DMS153 treated with DMSO at 0.1 percent for 48 hours (cell line): ENCODE measurements at regions not wholly inside any gene's neighbourhood (a gene's known extent, or its start where the extent isn't known, plus 50 kb on each side); places are given as distances from the start of the nearest gene placed in this dataset.
"Not testable (repeated sequence)": the region's sequence is repeated elsewhere in the genome, so short reads cannot be mapped to it uniquely, and the experiment has no call there.

Source experiments
- DNase-seq: peaks from one replicate; lab custom pipeline; 2025; ENCODE audit not compliant: unreplicated experiment; lab: John Stamatoyannopoulos, UW

DNA sequence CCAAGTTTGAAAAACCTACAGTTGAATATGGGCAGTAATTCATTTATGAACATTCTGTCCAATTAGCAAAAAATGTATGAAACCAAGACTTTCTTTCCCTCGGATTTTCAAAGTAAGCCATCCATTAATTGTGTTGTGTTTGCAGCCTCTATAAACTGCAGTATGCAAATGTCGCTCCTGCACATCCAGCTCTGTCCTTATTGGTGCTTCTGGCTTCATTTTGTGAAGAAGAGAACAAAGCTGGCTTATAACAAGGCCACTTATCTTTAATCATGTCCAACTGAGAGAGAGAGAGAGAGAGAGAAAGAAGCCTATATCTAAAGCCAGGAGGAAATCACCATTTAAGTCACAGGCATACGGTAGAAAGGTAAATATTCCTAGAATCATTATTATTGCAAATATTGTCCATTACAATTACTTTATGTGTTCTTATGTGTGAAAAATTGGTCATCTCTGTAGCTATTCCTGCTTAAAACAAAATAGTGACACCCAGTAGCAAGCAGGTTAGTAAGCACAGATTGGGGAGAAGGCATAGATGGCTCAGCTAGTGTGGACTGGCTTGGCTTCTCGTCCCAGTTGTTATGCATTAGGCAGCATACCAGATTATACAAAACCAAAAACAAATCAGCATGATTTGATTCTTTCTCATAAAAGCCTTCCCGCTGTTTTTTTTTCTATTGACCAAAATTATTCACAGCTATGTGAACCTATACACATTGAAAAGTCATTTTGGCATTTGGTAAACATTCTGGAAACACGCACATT is 726.4 kb upstream of the SOX11 start:
- DNase-seq = no peak

DNA sequence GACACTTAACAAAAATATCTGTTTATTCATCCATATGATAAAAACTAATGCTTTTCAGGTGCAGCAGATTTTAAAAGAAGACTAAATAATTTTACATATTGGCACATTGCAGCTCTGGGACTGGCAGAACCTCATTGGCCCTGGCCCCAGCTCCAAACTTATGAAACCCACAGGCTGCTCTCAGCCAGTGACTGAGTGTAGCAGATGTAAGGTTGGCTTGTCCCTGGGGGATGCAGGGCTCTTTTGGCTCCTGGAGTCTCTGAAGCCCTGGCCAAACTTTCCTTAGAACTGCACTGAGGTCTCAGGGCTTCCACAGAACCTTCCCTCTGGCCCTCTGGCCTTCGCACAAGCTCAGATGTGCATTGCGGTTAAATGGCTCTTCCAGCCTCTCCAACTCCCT is 725.0 kb upstream of the SOX11 start:
- DNase-seq = no peak

DNA sequence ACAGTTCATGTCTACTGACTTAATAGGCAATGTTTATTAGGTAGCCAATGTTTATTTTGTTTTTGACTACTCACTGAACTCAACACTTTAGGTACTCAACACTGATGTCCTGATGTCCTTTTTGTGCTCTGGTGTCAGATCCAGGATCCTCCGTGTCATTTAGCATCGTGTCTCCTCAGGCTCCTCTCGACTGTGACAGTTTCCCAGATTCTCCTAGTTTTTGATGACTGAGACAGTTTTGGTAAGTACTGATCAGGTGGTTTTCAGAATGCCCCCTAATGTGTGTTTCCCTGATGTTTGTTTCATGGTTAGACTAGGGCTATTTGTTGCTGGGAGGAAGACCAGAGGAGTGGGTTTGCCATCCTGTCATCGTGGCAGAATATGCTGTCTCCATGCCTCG is 719.7 kb upstream of the SOX11 start:
- no peak for DNase-seq

DNA sequence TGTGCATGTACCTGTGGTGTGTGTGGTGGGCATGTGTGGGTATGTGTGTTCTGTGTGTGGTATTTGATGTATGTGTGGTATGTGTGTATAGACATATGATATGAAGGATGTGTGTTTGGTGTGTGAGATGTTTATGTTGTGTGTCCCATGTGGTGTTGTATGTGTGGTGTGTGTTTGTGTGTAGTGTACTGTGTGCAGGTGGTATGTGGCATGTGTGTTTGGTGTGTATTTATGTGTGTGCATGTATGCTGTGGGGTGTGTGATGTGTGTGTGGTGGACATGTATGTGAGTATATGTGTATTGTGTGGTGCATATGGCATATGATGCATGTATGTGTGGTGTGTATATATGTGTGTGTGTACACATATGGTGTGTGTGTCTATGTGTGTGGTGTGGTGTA is 718.8 kb upstream of the SOX11 start:
- no peak for DNase-seq

DNA sequence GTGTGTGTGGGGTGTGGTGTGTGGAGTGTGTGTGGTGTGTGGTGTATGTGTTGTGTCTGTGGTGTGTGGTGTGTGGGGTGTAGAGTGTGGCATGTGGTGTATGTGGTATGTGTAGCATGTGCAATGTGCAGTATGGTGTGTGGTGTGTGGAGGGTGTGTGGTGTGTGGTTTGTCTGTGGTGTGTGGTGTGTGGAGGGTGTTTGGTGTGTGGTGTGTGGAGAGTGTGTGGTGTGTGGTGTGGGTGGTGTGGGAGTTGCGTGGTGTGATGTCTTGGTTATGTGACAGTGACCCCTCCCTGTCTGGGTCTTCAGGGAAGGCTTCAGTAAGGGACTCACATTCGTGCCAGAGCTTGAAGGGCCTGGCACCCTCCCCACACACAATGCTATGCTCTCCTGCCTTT is 718.2 kb upstream of the SOX11 start:
- DNase-seq = no peak

DNA sequence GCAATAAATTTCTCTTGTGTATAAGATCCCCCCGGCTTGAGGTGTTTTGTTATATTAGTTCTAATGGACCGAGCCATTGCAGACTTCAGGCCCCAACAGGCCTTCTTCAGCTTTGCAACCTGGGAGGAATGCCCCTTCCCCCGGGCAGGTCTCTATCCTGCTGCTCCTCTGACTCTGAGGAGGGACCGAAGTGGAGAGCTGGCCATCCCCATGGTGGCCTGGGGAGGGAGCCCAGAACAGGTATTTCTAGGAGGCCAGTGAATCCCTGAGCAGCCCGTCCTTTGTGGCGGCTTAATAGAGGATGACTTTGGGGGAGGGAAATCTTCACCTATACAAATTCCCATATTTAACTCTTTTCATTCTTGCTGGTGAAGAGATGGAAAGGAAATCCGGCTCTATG is 715.8 kb upstream of the SOX11 start:
- DNase-seq = no peak

DNA sequence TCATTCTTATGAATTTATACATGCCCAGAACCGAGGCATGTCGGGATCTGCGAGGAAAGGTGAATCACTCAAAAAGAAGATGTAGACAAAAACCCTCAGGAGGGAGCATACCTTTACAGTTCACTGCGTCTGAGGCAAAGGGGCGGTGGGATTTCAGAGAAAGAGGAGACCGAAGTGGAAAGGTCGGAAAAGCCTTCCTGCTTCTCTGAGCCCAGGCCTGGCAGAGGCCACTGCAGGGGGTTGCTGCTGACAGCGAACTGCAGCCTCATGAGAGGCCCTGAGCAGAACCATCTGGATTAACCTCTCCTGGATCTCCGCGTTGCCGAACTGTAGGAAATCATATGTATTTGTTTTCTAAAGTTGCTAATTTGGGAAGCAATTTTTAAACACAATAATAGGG is 713.1 kb upstream of the SOX11 start:
- no peak for DNase-seq

DNA sequence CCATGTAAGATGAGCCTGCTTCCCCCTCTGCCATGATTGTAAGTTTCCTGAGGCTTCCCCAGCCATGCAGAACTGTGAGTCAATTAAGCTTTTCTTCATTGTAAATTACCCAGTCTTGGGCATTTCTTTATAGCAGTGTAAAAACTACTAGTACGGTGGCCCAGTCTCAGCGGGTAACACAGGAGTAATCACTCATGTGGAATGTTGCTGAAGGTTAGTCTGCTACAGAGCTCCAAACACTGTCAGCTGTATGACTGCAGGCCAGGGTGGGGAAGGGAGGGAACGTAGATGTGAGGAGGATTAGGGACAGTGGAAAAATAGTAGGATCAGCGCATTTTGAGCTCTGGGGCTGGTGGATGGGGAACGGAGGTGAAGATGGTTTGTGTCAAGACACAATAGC is 711.2 kb upstream of the SOX11 start:
- no peak for DNase-seq

DNA sequence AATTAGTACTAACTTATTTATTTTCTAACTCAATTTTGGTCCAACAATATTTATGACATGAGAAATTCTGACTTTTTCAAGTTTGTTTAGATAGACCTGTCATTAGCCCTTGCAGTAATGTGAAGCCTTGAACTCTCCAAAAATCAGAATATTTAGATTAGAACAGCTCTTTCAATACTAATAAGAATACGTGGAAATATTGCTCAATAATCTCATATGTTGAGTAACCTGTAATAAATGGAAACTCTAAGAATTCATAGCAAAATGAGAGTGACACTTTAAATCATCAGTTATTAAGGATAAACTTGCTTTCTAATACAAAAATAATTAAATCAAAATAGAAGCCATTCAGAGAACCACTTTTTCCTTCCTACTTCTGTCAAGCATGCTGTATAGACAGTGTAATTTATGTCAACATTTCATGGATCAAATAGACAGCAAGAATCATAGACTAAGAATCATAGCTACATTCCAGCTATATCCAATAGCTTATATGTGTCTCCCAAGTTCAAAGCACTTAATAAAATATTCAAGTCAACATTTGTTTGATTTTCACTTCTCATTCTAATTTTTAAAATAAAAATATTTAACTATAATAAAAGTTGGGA is 710.3 kb upstream of the SOX11 start:
- DNase-seq = no peak

DNA sequence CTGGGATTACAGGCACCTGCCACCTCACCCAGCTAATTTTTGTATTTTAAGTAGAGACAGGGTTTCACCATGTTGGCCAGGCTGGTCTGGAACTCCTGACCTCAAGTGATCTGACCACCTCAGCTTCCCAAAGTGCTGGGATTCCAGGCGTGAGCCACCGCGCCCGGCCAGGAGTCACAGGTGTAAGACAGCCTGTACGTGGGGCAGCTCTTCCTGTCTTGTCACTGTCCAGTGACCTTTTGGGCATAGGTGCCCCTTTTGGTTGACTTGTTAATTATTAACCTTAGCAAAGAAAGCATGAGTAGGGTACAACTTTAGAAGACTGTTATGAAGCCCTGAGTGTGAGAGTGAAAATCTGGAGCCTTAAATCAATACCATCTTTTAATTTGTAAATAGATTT is 703.7 kb upstream of the SOX11 start:
- DNase-seq = not testable (repeated sequence)

DNA sequence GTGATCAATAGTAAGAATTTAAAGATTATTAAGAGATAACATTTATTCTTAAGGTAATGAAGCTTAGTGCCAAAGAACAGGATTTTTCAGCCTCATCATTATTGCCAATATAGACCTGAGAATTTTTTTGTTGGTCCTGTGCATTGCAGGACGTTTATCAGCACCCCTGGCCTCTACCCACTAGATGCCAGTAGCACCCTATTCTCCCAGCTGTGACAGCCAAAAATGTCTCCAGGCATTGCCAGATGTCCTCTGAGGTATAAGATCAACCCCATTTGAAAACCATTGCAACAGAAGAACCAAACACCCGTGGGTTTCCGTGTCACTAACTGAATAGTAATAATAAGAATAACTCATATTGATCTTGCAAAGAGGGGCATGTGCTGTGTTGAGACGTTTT is 700.0 kb upstream of the SOX11 start:
- no peak for DNase-seq

DNA sequence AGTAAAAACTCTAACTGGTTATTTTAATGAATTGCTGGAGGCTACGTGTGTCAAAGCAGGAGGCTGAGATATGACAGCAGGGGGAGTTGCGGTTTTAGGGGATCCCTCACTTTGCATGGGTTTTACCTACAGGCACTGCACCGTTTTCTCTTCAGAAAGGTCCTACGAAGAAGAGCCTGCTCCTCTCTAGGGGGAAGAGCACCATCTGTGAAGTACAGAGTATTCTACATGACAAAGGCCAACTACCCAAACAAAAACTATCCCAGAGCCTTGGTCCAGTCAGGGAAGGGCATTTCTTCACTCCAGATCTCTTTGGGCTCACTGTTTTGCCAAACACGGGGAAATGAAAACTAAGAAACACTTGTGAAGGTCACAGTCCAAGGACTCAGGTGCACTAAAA is 696.7 kb upstream of the SOX11 start:
- no peak for DNase-seq

DNA sequence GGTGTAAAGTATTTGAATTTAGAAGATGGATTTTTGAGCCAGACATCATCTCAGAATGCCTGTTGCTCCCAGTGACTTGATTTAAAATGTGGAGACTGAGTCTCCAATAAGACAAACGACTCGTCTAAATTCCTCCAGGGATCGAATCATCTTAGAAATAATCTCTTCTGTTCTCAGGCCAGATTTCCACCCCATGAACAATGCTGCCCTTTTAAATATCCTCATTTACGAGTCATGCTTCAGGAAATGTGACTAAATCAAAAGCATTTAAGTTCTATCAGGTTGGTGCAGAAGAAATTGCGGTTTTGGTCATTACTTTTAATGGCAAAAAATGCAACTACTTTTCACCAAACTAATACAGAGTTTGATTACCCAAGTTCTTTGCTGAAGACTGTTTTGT is 684.6 kb upstream of the SOX11 start:
- DNase-seq = no peak

DNA sequence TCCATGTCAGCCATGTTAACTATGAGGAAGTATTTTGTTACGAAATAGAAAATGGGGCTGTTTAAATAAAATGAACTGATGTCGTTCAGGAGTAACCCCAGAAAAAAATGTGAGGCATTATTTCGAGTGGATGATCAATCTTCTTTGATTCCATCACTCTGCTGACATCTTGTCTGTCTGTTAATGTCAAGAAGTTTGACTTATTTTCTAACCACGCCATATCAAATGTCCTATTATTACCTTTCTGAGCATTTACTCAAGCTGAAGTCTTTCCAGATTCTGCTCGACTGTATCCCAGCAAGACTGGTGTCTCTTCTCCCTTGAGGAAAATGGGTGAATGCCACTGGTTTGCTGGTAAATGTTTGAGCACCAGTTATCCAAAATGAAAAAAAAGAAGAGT is 672.9 kb upstream of the SOX11 start:
- no peak for DNase-seq

DNA sequence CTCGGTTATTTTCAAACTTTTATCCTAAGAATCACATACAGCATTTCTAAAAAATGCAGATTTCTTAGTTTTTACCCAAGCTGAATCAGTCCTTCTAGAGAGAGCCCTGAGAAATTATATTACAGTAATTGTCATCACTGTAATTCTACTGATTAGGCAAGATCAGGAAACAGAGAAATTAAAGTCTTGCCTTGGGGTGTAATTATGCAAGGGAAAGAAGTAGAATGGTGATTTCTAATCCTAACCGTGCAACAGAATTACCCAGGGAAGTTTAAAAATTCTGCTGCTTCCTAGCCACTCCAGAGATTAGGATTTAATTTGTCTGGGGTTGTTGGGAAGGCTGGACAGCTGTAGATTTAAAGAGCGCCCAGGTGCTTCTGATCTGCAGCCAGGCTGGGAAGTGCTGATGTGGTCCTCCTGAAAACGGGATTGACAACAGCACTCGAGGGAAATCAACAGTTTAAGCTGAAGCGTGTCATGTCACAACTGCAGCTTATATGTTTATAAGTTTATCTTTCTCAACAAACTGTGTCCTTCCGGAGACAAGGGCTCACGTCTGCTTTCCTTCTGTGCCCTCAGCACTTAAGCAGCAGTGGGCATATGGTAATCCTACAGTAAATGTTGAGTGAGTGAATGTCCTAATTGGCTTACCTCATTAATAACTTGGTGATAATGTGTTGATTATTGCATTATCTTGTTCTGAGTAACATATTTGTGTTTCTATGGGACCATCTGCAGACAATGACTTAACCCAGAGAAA is 671.9 kb upstream of the SOX11 start:
- no peak for DNase-seq

DNA sequence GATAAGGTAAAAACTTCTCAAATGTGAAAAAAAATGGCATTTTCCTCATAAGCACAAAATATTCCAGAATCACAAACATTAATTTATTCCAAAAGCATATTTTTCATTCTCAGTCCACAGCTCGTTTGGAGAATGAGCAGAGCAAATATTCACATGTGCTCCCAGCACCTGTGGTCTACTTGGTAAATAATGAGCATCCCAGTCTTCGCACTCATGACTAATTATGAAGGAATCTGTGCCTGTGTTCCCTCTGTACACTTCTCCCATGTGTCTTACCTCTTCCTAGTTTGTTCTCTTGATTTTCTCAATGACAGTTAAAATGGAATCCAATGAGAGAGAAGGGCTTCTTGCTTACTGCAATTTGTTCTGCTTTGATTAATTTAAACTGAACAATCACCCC is 671.0 kb upstream of the SOX11 start:
- DNase-seq = no peak

DNA sequence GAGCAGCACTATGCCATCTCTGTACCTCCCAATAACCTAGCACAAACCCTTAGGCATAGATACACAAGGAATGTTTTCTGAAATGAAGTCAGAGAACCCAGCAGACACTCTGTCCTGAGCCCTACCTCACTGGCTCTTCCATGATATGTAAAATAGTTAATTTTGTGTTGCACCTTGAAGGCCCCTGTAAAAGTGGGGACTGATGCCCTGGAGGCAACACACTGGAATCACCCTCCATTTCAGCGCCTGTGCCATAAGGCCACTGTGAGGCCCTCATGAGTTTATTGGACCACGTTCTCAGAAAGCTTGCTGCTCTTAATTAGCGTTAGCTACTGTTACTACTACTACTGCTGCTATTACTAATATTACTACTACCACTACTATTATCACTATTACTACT is 670.1 kb upstream of the SOX11 start:
- DNase-seq = no peak

DNA sequence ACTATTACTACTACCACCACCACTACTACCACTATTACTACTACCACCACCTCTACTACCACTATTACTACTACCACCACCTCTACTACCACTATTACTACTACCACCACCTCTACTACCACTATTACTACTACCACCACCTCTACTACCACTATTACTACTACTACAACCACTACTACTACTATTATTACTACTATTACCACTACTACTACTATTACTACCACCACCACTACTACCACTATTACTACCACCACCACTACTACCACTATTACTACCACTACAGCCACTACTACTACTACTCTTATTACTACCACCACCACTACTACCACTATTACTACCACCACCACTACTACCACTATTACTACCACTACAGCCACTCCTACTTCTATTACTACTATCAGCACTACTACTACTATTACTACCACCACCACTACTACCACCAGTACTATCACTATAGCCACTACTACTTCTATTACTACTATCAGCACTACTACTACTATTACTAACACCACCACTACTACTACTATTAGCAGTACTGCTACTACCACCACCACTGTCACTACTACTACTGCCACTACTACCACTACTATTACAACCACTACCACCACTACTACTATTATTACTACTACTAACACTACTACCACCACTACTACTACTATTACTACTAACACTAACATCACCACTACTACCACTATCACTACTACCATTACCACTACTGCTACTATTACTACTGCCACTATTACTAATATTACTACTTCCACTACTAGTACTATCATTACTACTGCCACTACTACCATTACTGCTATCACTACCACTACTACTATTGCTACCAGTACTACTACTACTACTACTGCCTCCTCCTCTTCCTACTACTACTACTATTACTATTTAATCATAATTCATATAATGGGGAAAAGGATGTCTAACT is 669.2 kb upstream of the SOX11 start:
- DNase-seq = not testable (repeated sequence)

DNA sequence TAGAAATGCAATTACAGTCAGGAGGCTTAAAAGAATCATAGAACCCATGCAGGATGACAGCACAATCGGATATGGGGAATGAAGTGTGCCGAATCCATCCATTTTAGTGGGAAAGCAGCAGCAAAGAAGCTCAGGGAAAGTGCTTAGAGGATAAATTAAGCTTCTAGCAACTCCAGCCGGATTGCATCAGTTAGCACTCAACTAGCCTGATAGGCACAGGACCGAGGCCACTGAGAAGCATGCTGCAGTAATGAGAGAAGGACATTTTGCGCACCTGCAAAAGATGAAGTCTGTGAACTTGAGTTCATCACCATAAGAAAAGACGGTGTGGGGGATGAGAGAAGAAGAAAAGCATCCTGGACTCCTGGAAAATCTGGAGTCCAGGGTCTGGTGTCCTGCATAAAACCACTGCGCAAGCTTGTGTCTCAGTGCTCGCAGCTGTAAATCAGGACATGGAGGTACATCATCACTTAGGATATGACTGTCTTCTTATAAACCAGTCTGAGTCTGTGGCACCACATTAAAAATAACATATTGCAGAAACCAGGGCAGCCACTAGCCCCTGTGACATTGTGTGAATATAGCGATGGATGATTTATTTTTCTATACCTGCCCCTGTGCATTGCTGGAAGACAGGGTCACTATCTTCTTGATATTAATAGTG is 665.5 kb upstream of the SOX11 start:
- no peak for DNase-seq

DNA sequence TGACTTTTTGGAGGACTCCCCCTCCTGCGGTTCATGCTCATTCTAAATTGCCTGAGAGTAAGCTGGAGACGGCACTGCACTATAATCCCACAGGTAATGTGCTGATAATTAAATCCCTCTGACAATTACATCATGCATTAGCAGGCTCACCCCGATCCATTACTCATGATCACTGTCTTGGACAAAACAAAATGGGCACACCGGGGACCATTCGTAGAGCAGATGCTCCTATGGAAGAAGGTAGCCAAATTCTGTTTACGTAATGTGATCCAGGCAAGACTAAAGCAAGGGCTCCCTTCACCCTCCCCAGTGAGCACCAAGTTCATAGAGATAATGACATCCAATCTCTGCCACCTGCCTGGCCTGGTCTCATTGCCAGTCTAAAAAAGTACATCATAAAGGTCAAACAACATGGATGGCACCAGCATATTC is 657.1 kb upstream of the SOX11 start:
- DNase-seq = no peak

DNA sequence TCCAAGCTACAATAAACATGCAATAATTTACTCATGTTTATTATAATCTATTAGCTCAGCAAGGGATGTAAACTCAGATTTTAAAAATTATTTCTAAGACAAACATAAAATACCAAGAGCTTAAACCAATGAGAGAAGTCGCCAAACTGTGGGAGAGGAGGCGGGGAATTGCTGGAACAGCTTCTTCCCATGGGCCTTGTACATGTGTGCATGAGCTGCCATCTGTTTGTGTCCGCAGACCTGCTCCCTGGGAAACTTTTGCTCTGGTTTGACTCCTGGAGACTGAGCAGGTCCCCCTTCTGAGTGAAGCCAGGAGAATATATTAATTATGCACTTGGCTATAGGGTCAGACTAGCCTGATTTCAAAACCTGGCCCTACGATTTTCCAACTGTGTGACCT is 655.9 kb upstream of the SOX11 start:
- DNase-seq = no peak
